ES-I3 (cell line): ENCODE measurements at regions not wholly inside any gene's neighbourhood (a gene's known extent, or its start where the extent isn't known, plus 50 kb on each side); places are given as distances from the start of the nearest gene placed in this dataset.

ENCODE experiments used
- H3K36me3 ChIP-seq: 2 replicates; pipeline ENCODE4 v1.6.1; 2013; ENCODE audit warnings: mild to moderate bottlenecking, low read length, control low read depth, moderate library complexity; ENCODE audit not compliant: insufficient read depth
- H3K4me1 ChIP-seq: 2 replicates; pipeline ENCODE4 v1.6.1; 2013; ENCODE audit warnings: mild to moderate bottlenecking, control low read depth, low read length; ENCODE audit not compliant: insufficient read depth
- H3K9ac ChIP-seq: 2 replicates; pipeline ENCODE4 v1.6.1; 2013; ENCODE audit warnings: low read depth, mild to moderate bottlenecking, low read length, moderate library complexity
- H3K9me3 ChIP-seq: 2 replicates; pipeline ENCODE4 v1.6.1; 2013; ENCODE audit warnings: mild to moderate bottlenecking, low read length, moderate library complexity; ENCODE audit not compliant: control insufficient read depth, insufficient read depth

DNA sequence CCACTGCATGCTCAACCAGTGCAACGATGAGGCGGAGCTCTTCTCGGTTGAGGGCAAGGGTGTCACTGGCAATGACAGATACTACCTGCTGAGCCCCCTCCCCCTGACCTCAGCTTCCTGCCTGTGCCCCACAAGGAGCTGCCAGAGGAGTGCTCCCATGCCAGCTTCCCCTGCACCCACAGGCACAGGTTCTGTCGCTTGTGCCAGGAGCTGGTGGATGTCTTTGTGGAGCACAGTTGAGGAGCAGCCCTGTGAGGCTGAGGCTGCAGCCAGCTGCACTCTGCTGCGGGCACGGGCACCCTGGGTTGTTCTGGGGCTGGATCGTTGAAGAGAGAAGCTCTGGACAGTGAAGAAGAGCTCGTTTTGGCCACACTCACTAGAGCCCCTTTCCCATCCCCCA, 165.3 kb upstream of the ZNF267 start:
- no peak overlapping the region for H3K9ac ChIP-seq
- H3K4me1 ChIP-seq, result peaks cover 7% of the 10 kb centered on the region
- no peaks in the 10 kb centered on the region for H3K9me3 ChIP-seq
- peaks cover 20% of the 10 kb centered on the region; the same call in 1 of the 2 replicates for H3K36me3 ChIP-seq

- Histone ChIP-seq H3K9ac (no peak overlapping the region), H3K36me3 (peaks cover 16% of the 10 kb centered on the region; the same call in 1 of the 2 replicates), H3K4me1 (peaks cover 7% of the 10 kb centered on the region), H3K9me3 (no peaks in the 10 kb centered on the region)
These were observed 164.4 kb upstream of the ZNF267 start for GRCh38 chr16:31709181-31709580.

- H3K9me3 ChIP-seq, result no peaks in the 10 kb centered on the region
- peaks cover 12% of the 10 kb centered on the region for H3K4me1 ChIP-seq
- H3K36me3 ChIP-seq, result peaks cover 12% of the 10 kb centered on the region; the same call in 1 of the 2 replicates
- H3K9ac ChIP-seq, result no peak overlapping the region
These were observed 163.5 kb upstream of the ZNF267 start for GRCh38 chr16:31710134-31710533.

DNA sequence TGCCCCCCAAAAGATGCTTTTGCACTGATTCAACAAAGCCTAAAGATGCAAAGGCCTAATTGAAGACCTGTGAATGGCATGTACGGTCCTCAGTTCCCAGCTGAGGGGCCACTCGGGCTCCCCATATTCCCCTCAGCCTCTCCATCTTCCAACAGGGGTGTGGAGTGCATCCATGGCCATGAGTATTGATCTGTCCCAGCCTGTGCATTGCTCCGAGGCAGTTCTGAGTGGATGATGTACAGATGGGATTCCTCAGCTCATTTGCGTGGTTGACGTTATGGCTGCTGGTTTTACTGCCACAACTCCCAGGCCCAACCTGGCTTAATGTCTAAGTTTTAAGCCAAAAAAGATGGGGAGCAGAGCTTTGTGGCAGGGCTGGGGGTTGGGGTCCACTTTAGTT, 162.7 kb upstream of the ZNF267 start:
- peaks cover 5% of the 10 kb centered on the region; the same call in 1 of the 2 replicates for H3K36me3 ChIP-seq
- no peaks in the 10 kb centered on the region for H3K9me3 ChIP-seq
- no peak overlapping the region for H3K9ac ChIP-seq
- H3K4me1 ChIP-seq, result peaks cover 14% of the 10 kb centered on the region

GRCh38 chr16:31711344-31711845, 162.2 kb upstream of the ZNF267 start:
- Histone ChIP-seq H3K9ac (no peak overlapping the region), H3K4me1 (peaks cover 14% of the 10 kb centered on the region), H3K36me3 (peaks cover 5% of the 10 kb centered on the region; the same call in 1 of the 2 replicates), H3K9me3 (no peaks in the 10 kb centered on the region)

DNA sequence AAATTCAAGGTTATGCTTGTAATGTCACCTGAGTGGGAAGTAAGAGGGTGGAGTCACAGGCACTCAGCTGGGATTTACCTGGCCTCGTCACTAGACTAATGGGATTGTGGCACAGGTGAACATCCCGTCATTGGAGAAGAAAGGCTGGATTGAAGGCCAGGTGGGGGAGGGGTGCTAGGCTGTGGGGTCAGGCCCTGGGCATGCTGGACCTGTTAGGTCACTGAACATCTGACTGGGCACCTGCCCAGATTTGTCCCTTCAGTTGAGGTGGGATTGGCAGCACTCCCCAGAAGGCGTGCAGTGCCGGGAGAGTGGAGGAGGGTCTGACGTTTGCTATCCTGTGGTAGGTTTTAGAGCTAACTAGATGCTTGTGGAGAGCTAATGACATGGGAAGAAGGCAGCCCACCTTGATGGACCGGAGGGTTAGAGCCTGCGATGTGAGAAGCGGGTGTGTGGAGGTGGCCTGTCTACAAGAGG, 161.5 kb upstream of the ZNF267 start:
- Histone ChIP-seq H3K4me1 (peaks cover 14% of the 10 kb centered on the region), H3K36me3 (peaks cover 5% of the 10 kb centered on the region; the same call in 1 of the 2 replicates), H3K9ac (no peak overlapping the region), H3K9me3 (no peaks in the 10 kb centered on the region)

- Histone ChIP-seq H3K9ac (peak overlapping the region; percentile 97), H3K9me3 (no peaks in the 10 kb centered on the region), H3K36me3 (no peaks in the 10 kb centered on the region; the same call in 1 of the 2 replicates), H3K4me1 (peaks cover 14% of the 10 kb centered on the region)
These were observed 160.3 kb upstream of the ZNF267 start for GRCh38 chr16:31713071-31713944.

DNA sequence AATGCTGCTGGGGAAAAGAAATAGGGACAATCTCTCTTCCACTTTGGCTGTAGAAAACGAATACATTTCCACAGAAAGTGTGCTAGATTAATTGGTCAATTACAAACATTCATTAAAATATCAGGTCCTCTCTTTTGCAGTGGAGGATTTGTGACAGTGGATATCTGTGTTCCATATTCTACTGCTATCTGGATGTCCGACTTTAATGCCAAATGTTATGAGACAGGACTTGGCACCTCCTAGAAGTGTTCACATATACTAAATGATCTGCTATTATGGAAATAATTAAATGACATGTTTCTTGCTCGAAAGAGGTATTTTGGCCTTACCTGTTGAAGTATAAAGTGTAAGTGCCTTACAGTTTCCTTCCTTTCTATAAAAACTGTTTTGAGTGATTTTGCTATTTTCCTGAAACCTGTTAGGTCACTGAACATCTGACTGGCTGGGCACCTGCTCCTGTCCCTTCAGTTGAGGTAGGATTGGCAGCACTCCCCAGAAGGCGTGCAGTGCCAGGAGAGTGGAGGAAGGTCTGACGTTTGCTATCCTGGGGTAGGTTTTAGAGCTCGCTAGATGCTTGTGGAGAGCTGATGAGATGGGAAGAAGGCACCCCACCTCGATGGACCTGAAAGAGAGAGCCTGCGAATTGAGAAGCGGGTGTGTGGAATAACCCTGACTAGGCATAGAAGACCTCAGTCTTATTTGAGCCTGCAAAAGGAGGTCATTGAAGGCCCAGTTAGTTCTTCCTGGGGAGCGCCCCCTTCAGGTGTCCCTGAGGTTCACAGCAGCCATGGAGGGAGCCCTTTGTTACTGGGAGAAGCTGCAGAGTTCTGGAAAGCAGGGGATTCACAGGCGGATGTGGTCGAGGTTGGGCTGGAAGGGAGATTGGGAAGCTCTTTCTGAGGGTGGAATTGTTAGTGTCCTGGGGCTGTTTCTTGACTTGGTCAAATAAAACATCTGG, 159.4 kb upstream of the ZNF267 start:
- no peaks in the 10 kb centered on the region; the same call in 1 of the 2 replicates for H3K36me3 ChIP-seq
- peak overlapping the region; percentile 97 for H3K9ac ChIP-seq
- no peaks in the 10 kb centered on the region for H3K9me3 ChIP-seq
- H3K4me1 ChIP-seq, result peaks cover 14% of the 10 kb centered on the region

- Histone ChIP-seq H3K36me3 (no peaks in the 10 kb centered on the region; the same call in 1 of the 2 replicates), H3K9ac (no peak overlapping the region), H3K9me3 (no peaks in the 10 kb centered on the region)
These were observed 158.6 kb upstream of the ZNF267 start for GRCh38 chr16:31714903-31715504.

GRCh38 chr16:31715915-31716314, 157.7 kb upstream of the ZNF267 start:
- no peaks in the 10 kb centered on the region; the same call in 1 of the 2 replicates for H3K36me3 ChIP-seq
- H3K9me3 ChIP-seq, result no peaks in the 10 kb centered on the region
- H3K4me1 ChIP-seq, result peaks cover 14% of the 10 kb centered on the region
- H3K9ac ChIP-seq, result no peak overlapping the region

More at GRCh38 chr16:31714903-31715504, 158.6 kb upstream of the ZNF267 start:
- H3K4me1 ChIP-seq, result peaks cover 14% of the 10 kb centered on the region

DNA sequence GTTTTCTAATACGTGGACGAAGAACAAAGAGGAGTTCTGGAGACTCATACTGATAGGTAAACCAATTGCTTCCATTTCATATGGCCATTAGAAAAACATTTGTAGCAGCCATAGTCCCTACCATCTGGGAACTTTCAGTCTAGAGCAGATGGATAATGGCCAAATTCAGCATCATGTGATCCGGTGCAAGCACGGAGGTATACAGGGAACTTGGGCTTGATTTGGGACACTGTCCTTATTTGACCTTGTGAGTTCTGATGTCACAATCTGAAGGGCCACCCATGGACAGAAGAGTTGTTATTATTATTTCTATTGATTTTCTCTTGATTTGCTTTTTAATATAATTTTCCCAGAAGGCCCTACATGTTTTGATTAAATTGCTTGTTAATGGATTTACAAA, 154.6 kb upstream of the ZNF267 start:
- H3K4me1 ChIP-seq, result peaks cover 6% of the 10 kb centered on the region; the same call in 1 of the 2 replicates
- no peaks in the 10 kb centered on the region for H3K9me3 ChIP-seq
- H3K9ac ChIP-seq, result no peak overlapping the region
- H3K36me3 ChIP-seq, result peaks cover 5% of the 10 kb centered on the region; the same call in 1 of the 2 replicates

GRCh38 chr16:31727553-31727952, 146.1 kb upstream of the ZNF267 start:
- Histone ChIP-seq H3K4me1 (no peaks in the 10 kb centered on the region), H3K36me3 (0 out of 2 replicates have a peak, but pooled peaks cover 5% of the 10 kb centered on the region), H3K9ac (no peak overlapping the region), H3K9me3 (no peaks in the 10 kb centered on the region)

GRCh38 chr16:31734265-31734664, 139.3 kb upstream of the ZNF267 start:
- Histone ChIP-seq H3K36me3 (no peaks in the 10 kb centered on the region; the same call in 1 of the 2 replicates), H3K9ac (no peak overlapping the region), H3K9me3 (no peaks in the 10 kb centered on the region; the same call in 1 of the 2 replicates), H3K4me1 (no peaks in the 10 kb centered on the region)
